Esophagus squamous epithelium (tissue), 4 donors: ENCODE measurements at regions not wholly inside any gene's neighbourhood (a gene's known extent, or its start where the extent isn't known, plus 50 kb on each side); places are given as distances from the start of the nearest gene placed in this dataset.

Experiments
- POLR2A ChIP-seq, 4 donors: fragments of 450-650 bp; IDR thresholded peaks; one replicate each; pipeline ENCODE4 v1.6.1; 2017; ENCODE audit warnings: antibody characterized with exemption in 4 of 4, mild to moderate bottlenecking in 4 of 4, moderate library complexity in 3 of 4
- TF ChIP-seq, protein P1 (sequence below), 6 experiments: fragments of 450-650 bp in 4 of 6; fragments of 200-600 bp in 2 of 6; sonication (generic) in 2 of 6; IDR thresholded peaks; one replicate each; pipeline ENCODE4 v1.5.1; 2016 to 2019; ENCODE audit warnings: antibody characterized with exemption in 6 of 6, mild to moderate bottlenecking in 4 of 6, moderate library complexity in 4 of 6

DNA sequence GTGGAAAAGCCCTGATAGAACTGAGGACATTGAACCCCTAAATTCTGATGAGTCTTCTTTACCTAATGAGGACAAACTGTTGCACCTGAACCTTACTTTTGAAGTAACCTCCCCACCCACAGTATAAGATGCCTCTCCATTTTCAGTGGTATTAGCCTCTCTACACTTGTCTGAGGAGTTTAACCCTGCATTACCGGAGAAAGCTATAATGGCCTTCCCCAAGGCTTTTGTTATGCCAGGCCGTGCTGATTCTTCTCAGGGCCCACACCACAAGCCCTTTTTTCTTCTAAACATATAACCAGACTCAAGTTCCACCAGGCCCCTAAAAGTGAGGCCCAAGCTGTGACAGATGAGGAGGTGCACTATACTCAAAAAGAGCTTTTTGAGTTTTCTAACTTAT, 345.8 kb upstream of the GRID2 start:
- no peak for TF ChIP-seq POLR2A (IDR thresholded peaks at IDR 0.05)
- TF ChIP-seq, protein P1, sequence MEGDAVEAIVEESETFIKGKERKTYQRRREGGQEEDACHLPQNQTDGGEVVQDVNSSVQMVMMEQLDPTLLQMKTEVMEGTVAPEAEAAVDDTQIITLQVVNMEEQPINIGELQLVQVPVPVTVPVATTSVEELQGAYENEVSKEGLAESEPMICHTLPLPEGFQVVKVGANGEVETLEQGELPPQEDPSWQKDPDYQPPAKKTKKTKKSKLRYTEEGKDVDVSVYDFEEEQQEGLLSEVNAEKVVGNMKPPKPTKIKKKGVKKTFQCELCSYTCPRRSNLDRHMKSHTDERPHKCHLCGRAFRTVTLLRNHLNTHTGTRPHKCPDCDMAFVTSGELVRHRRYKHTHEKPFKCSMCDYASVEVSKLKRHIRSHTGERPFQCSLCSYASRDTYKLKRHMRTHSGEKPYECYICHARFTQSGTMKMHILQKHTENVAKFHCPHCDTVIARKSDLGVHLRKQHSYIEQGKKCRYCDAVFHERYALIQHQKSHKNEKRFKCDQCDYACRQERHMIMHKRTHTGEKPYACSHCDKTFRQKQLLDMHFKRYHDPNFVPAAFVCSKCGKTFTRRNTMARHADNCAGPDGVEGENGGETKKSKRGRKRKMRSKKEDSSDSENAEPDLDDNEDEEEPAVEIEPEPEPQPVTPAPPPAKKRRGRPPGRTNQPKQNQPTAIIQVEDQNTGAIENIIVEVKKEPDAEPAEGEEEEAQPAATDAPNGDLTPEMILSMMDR (IDR thresholded peaks at IDR 0.05) = no peak
